Central memory CD8-positive, alpha-beta T cell (primary cell): ENCODE measurements at regions not wholly inside any gene's neighbourhood (a gene's known extent, or its start where the extent isn't known, plus 50 kb on each side); places are given as distances from the start of the nearest gene placed in this dataset.

Experiments
- ATAC-seq: fragments of 150-1000 bp; cut with Tn5 transposase; replicated peaks from 2 replicates; pipeline ENCODE4 v1.10.0; 2022; ENCODE audit warnings: mild to moderate bottlenecking, moderate FRiP score, moderate number of reproducible peaks; ENCODE audit not compliant: poor library complexity, severe bottlenecking; ENCODE audit errors: extremely low read depth
- DNase-seq, 2 donors: peaks; one replicate each; pipeline ENCODE4 v3.0.0; 2021; ENCODE audit warnings: low spot score in 2 of 2
- H3K27ac Mint-ChIP-seq: one replicate; pipeline ENCODE4 v1.8.0; 2022; ENCODE audit warnings: low read depth, mild to moderate bottlenecking, moderate library complexity, mixed read lengths
- H3K27me3 Mint-ChIP-seq: one replicate; pipeline ENCODE4 v1.8.0; 2022; ENCODE audit warnings: mixed read lengths
- H3K36me3 Mint-ChIP-seq: one replicate; pipeline ENCODE4 v1.8.0; 2022; ENCODE audit warnings: mild to moderate bottlenecking, moderate library complexity, mixed read lengths; ENCODE audit not compliant: insufficient read depth
- H3K4me1 Mint-ChIP-seq: one replicate; pipeline ENCODE4 v1.8.0; 2022; ENCODE audit warnings: mixed read lengths
- H3K4me3 Mint-ChIP-seq: one replicate; pipeline ENCODE4 v1.8.0; 2022; ENCODE audit warnings: mild to moderate bottlenecking, moderate library complexity, mixed read lengths
- H3K9me3 Mint-ChIP-seq: one replicate; pipeline ENCODE4 v1.8.0; 2022; ENCODE audit warnings: mixed read lengths

- Mint-ChIP-seq H3K4me3 (no peak overlapping the region), H3K4me1 (no peaks in the 10 kb centered on the region), H3K27me3 (no peaks in the 10 kb centered on the region), H3K27ac (no peak overlapping the region), H3K9me3 (peaks cover 5% of the 10 kb centered on the region), H3K36me3 (no peaks in the 10 kb centered on the region)
- ATAC-seq (no peak), DNase-seq (no peak)
These were observed 612.7 kb downstream of the TLR4 start for GRCh38 chr9:118316831-118317343.

GRCh38 chr9:118318770-118319431 lies 614.7 kb downstream of the TLR4 start:
- H3K9me3 Mint-ChIP-seq = peaks cover 7% of the 10 kb centered on the region
- no peaks in the 10 kb centered on the region for H3K27me3 Mint-ChIP-seq
- H3K27ac Mint-ChIP-seq = no peak overlapping the region
- H3K4me1 Mint-ChIP-seq = no peaks in the 10 kb centered on the region
- no peaks in the 10 kb centered on the region for H3K36me3 Mint-ChIP-seq
- no peak overlapping the region for H3K4me3 Mint-ChIP-seq
- ATAC-seq (no peak), DNase-seq (no peak)

DNA sequence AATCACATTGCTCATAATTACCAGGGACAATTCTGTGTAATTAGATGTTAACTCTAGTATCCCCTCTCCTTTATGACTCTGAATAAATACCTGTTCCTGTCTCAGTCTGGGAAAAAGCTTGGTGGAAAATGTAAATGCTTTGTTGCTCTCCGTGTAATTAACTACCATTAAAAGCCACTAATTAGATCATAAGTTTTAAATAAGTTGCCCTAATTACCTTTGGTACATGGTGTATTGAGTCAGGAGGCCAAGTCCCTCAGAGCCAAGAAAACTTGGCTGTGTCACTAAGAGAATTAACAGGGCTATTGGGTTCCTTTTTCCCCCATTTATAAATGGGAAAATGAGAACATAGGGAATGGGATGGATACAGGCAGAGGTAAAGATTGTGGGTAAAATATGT lies 617.6 kb downstream of the TLR4 start:
- Mint-ChIP-seq H3K27me3 (no peaks in the 10 kb centered on the region), H3K27ac (no peak overlapping the region), H3K9me3 (peaks cover 13% of the 10 kb centered on the region), H3K36me3 (no peaks in the 10 kb centered on the region), H3K4me1 (no peaks in the 10 kb centered on the region), H3K4me3 (no peak overlapping the region)
- DNase-seq = no peak
- ATAC-seq = no peak

- no peaks in the 10 kb centered on the region for H3K27me3 Mint-ChIP-seq
These were observed 620.5 kb downstream of the TLR4 start for GRCh38 chr9:118324706-118325105.

GRCh38 chr9:118325757-118326156 lies 621.6 kb downstream of the TLR4 start:
- Mint-ChIP-seq H3K9me3 (peaks cover 8% of the 10 kb centered on the region), H3K4me3 (no peak overlapping the region), H3K27me3 (no peaks in the 10 kb centered on the region), H3K36me3 (no peaks in the 10 kb centered on the region), H3K27ac (no peak overlapping the region), H3K4me1 (no peaks in the 10 kb centered on the region)
- ATAC-seq (no peak), DNase-seq (no peak)

More at GRCh38 chr9:118324706-118325105, 620.5 kb downstream of the TLR4 start:
- no peak overlapping the region for H3K4me3 Mint-ChIP-seq
- ATAC-seq (no peak), DNase-seq (no peak)
- H3K27ac Mint-ChIP-seq = no peak overlapping the region
- no peaks in the 10 kb centered on the region for H3K4me1 Mint-ChIP-seq
- H3K36me3 Mint-ChIP-seq = no peaks in the 10 kb centered on the region
- peaks cover 8% of the 10 kb centered on the region for H3K9me3 Mint-ChIP-seq

- peaks cover 8% of the 10 kb centered on the region for H3K9me3 Mint-ChIP-seq
- DNase-seq (no peak), ATAC-seq (no peak)
- H3K36me3 Mint-ChIP-seq = no peaks in the 10 kb centered on the region
- no peak overlapping the region for H3K4me3 Mint-ChIP-seq
- H3K27me3 Mint-ChIP-seq = no peaks in the 10 kb centered on the region
- no peak overlapping the region for H3K27ac Mint-ChIP-seq
- no peaks in the 10 kb centered on the region for H3K4me1 Mint-ChIP-seq
These were observed 622.1 kb downstream of the TLR4 start for GRCh38 chr9:118326326-118326725.

DNA sequence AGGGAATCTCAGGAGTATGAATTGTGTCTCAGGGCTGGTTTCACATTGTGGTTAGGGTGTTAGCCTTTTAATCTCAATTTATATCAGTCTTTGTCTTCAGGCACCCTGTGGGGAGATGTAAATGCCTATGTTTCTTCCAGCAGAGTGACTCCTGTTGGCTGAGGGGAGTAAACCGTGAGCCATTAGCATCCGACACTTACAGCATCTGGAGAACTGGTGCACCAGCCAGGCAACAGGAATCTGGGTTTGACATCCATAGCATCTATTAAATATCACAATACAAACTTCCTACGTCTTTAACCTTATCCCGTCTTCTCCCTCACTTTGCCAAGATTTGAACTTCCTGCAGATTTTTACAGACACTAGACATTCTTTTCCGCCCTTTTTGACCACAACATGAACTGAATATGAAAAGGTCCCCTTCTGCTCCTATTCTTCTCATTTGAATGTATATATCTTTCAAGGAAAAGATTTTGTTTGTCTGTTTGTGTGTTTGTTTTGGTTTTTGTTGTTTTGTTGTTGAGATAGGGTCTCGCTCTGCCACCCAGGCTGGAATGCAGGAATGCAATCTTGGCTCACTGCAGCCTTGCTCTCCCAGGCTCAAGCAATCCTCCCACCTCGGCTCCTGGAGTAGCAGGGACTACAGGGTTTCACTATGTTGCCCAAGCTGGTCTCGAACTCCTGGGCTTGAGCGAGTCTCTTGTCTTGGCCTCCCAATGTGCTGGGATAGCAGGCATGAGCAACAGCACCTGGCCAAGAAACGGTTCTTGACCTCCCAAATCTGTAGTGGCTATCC lies 626.2 kb downstream of the TLR4 start:
- H3K27ac Mint-ChIP-seq = no peak overlapping the region
- no peaks in the 10 kb centered on the region for H3K36me3 Mint-ChIP-seq

DNA sequence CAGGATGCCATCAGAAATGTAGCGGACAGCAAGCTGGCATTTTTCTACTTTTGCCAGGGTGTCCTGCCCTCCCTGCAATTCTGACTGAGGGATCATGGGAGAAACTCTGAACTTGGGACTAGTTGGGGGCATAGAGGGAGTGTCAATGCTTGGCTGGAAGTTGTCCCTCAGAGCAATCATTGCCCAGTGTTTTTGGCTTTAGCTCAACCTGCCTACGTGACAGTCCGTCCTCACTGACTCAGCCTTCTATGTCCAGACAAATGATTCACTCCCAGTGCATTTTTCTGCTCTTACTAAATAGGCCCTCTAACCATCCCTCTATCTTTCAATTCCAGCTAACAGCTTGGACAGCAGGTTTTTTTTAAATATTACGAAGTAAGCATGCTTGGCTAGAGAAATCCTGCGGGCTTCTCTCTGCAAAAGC lies 627.4 kb downstream of the TLR4 start:
- peaks cover 7% of the 10 kb centered on the region for H3K9me3 Mint-ChIP-seq
- DNase-seq (no peak), ATAC-seq (no peak)
- H3K27me3 Mint-ChIP-seq = no peaks in the 10 kb centered on the region
- no peaks in the 10 kb centered on the region for H3K4me1 Mint-ChIP-seq
- no peak overlapping the region for H3K4me3 Mint-ChIP-seq
- no peaks in the 10 kb centered on the region for H3K36me3 Mint-ChIP-seq
- no peak overlapping the region for H3K27ac Mint-ChIP-seq

More for the DNA sequence above, 626.2 kb downstream of the TLR4 start:
- Mint-ChIP-seq H3K27me3 (no peaks in the 10 kb centered on the region), H3K9me3 (peaks cover 7% of the 10 kb centered on the region), H3K4me1 (no peaks in the 10 kb centered on the region), H3K4me3 (no peak overlapping the region)
- DNase-seq = no peak
- no peak for ATAC-seq

- Mint-ChIP-seq H3K9me3 (peaks cover 7% of the 10 kb centered on the region), H3K27ac (no peak overlapping the region), H3K4me1 (no peaks in the 10 kb centered on the region), H3K36me3 (no peaks in the 10 kb centered on the region), H3K4me3 (no peak overlapping the region), H3K27me3 (no peaks in the 10 kb centered on the region)
- DNase-seq = no peak
- ATAC-seq = no peak
These were observed 632.2 kb downstream of the TLR4 start for GRCh38 chr9:118336250-118336942.

DNA sequence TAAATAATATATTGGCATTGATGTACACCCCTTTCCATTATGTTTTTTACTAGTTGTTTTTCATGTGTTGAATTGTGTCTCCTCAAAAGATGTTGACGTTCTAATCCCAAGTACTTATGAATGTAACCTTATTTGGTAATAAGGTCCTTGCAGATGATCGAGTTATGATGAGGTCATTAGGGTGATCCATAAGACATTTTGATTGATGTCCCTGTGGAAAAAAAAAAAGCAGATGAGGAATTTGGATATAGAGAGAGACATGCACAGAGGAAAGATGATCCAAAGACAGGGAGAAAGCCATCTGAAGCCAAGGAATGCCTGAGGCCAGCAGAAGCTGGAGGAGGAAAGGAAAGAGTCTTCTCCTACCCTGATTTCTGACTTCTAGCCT lies 632.7 kb downstream of the TLR4 start:
- Mint-ChIP-seq H3K9me3 (peaks cover 7% of the 10 kb centered on the region), H3K4me1 (no peaks in the 10 kb centered on the region), H3K27me3 (no peaks in the 10 kb centered on the region), H3K27ac (no peak overlapping the region), H3K36me3 (no peaks in the 10 kb centered on the region), H3K4me3 (no peak overlapping the region)
- DNase-seq (no peak), ATAC-seq (no peak)

DNA sequence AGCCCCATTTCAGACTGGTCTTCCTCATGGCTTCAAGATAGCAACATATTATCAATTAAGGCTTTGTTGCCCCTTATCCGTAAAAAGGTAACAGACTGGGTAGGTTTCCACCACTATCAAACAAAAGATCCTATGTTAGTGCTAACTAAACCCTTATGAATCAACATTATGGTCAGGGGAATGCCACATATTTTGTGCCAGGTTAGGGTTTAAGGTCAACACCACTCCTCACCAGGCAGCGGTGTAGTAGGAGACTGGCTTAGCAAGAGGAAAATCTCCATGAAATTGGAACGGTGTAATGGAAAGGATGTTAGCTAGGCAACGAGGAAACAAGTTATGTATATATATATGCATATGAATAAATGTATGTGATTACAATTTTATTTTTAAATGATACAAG lies 655.8 kb downstream of the TLR4 start:
- Mint-ChIP-seq H3K4me3 (no peak overlapping the region), H3K36me3 (no peaks in the 10 kb centered on the region), H3K27ac (no peak overlapping the region), H3K27me3 (no peaks in the 10 kb centered on the region), H3K9me3 (no peaks in the 10 kb centered on the region), H3K4me1 (no peaks in the 10 kb centered on the region)
- ATAC-seq (no peak), DNase-seq (no peak)

DNA sequence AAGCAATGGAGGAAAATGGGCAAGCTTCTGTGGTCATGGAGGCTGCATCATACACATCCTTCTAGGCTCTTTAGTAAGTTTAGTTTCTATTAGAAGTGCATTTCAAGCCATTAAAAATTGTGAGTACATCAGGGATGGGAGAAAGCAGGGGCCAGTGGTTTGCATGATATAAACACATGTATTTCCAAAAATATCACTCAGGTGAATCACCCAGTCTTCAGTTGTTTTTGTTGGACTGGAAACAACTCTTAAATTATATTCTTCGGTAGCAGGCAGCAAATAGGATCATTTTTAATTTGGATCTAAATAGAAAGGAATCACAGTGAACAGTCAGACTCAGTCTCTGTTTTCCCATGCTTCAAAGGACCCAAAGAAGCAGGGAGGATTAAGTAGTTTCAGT lies 657.9 kb downstream of the TLR4 start:
- H3K36me3 Mint-ChIP-seq = no peaks in the 10 kb centered on the region
- no peak overlapping the region for H3K4me3 Mint-ChIP-seq
- no peak overlapping the region for H3K27ac Mint-ChIP-seq
- H3K4me1 Mint-ChIP-seq = no peaks in the 10 kb centered on the region
- H3K9me3 Mint-ChIP-seq = no peaks in the 10 kb centered on the region
- ATAC-seq (no peak), DNase-seq (no peak)
- H3K27me3 Mint-ChIP-seq = no peaks in the 10 kb centered on the region
